BLaER1 treated with 17β-estradiol and CSF1 and Interleukin-3, amounts not matched to agents 10 nM and 100 nM (cell line): ENCODE measurements at regions not wholly inside any gene's neighbourhood (a gene's known extent, or its start where the extent isn't known, plus 50 kb on each side); places are given as distances from the start of the nearest gene placed in this dataset.

ENCODE experiments used
- H3K27ac ChIP-seq, 11 experiments: shearing (Covaris generic); formaldehyde crosslinking; 2 replicates each; pipeline ENCODE4 v1.8.1; 2022
- H3K27me3 ChIP-seq, 11 experiments: shearing (Covaris generic); formaldehyde crosslinking; 2 replicates each; pipeline ENCODE4 v1.8.1; 2022
- H3K36me3 ChIP-seq, 11 experiments: shearing (Covaris generic); formaldehyde crosslinking; 2 replicates each; pipeline ENCODE4 v1.8.1; 2022
- H3K4me1 ChIP-seq, 10 experiments: shearing (Covaris generic); formaldehyde crosslinking; 2 replicates each; pipeline ENCODE4 v1.8.1; 2022
- H3K4me2 ChIP-seq, 11 experiments: shearing (Covaris generic); formaldehyde crosslinking; 2 replicates each; pipeline ENCODE4 v1.8.1; 2022
- H3K4me3 ChIP-seq, 10 experiments: shearing (Covaris generic); formaldehyde crosslinking; 2 replicates each; pipeline ENCODE4 v1.8.1; 2022
- H3K9ac ChIP-seq, 11 experiments: shearing (Covaris generic); formaldehyde crosslinking; 2 replicates each; pipeline ENCODE4 v1.8.1; 2022
- H3K9me3 ChIP-seq, 11 experiments: shearing (Covaris generic); formaldehyde crosslinking; replicated peaks in 1 of 11; 2 replicates each; pipeline ENCODE4 v1.8.1; 2022
- H4K20me1 ChIP-seq, 11 experiments: shearing (Covaris generic); formaldehyde crosslinking; 2 replicates each; pipeline ENCODE4 v1.8.1; 2022
- Cebpa-rat ChIP-seq, 11 experiments: shearing (Covaris generic); IDR thresholded peaks; 2 replicates each; pipeline ENCODE4 v1.8.1; 2022

GRCh38 chr4:30916337-30917274 is 196.4 kb downstream of the PCDH7 start:
- Histone ChIP-seq H3K27me3 (no peaks in the 10 kb centered on the region), H3K27ac (no peak overlapping the region), H3K4me2 (no peak overlapping the region), H3K36me3 (no peaks in the 10 kb centered on the region), H4K20me1 (no peaks in the 10 kb centered on the region), H3K9me3 (no peaks in the 10 kb centered on the region), H3K4me1 (no peaks in the 10 kb centered on the region), H3K4me3 (no peak overlapping the region), H3K9ac (no peak overlapping the region)
- no peak for TF ChIP-seq Cebpa-rat (IDR thresholded peaks at IDR 0.05)

GRCh38 chr4:30917946-30918345 is 197.8 kb downstream of the PCDH7 start:
- no peaks in the 10 kb centered on the region for H3K27me3 ChIP-seq
- H3K4me1 ChIP-seq = no peaks in the 10 kb centered on the region
- H3K9me3 ChIP-seq = no peaks in the 10 kb centered on the region
- H3K4me2 ChIP-seq = no peak overlapping the region
- no peak overlapping the region for H3K27ac ChIP-seq
- no peak for TF ChIP-seq Cebpa-rat (IDR thresholded peaks at IDR 0.05)
- H4K20me1 ChIP-seq = no peaks in the 10 kb centered on the region
- no peaks in the 10 kb centered on the region for H3K36me3 ChIP-seq
- H3K9ac ChIP-seq = no peak overlapping the region
- no peak overlapping the region for H3K4me3 ChIP-seq

- H3K4me1 ChIP-seq = no peaks in the 10 kb centered on the region
- no peak overlapping the region for H3K4me3 ChIP-seq
- TF ChIP-seq Cebpa-rat (IDR thresholded peaks at IDR 0.05) = no peak
- H4K20me1 ChIP-seq = no peaks in the 10 kb centered on the region
- H3K4me2 ChIP-seq = no peak overlapping the region
- H3K9me3 ChIP-seq = no peaks in the 10 kb centered on the region
- H3K27ac ChIP-seq = no peak overlapping the region
- H3K36me3 ChIP-seq = no peaks in the 10 kb centered on the region
- H3K9ac ChIP-seq = no peak overlapping the region
- no peaks in the 10 kb centered on the region for H3K27me3 ChIP-seq
Observed at GRCh38 chr4:30919458-30919857, 199.3 kb downstream of the PCDH7 start.

GRCh38 chr4:30920043-30920442 is 199.9 kb downstream of the PCDH7 start:
- H3K27me3 ChIP-seq = no peaks in the 10 kb centered on the region
- H3K9ac ChIP-seq = no peak overlapping the region
- no peak for TF ChIP-seq Cebpa-rat (IDR thresholded peaks at IDR 0.05)
- no peak overlapping the region for H3K4me3 ChIP-seq
- no peak overlapping the region for H3K27ac ChIP-seq
- no peaks in the 10 kb centered on the region for H3K9me3 ChIP-seq
- no peaks in the 10 kb centered on the region for H3K4me1 ChIP-seq
- no peaks in the 10 kb centered on the region for H3K36me3 ChIP-seq
- H3K4me2 ChIP-seq = no peak overlapping the region
- no peaks in the 10 kb centered on the region for H4K20me1 ChIP-seq

GRCh38 chr4:30922625-30923024 is 202.5 kb downstream of the PCDH7 start:
- Histone ChIP-seq H3K4me1 (no peaks in the 10 kb centered on the region), H4K20me1 (no peaks in the 10 kb centered on the region), H3K4me2 (no peak overlapping the region), H3K4me3 (no peak overlapping the region), H3K27me3 (no peaks in the 10 kb centered on the region), H3K9ac (no peak overlapping the region), H3K9me3 (no peaks in the 10 kb centered on the region), H3K27ac (no peak overlapping the region), H3K36me3 (no peaks in the 10 kb centered on the region)
- no peak for TF ChIP-seq Cebpa-rat (IDR thresholded peaks at IDR 0.05)

GRCh38 chr4:30924495-30924894 is 204.3 kb downstream of the PCDH7 start:
- Histone ChIP-seq H3K27ac (no peak overlapping the region), H3K9ac (no peak overlapping the region), H3K4me2 (no peak overlapping the region), H3K4me1 (no peaks in the 10 kb centered on the region), H4K20me1 (no peaks in the 10 kb centered on the region), H3K4me3 (no peak overlapping the region), H3K9me3 (no peaks in the 10 kb centered on the region), H3K36me3 (no peaks in the 10 kb centered on the region), H3K27me3 (no peaks in the 10 kb centered on the region)
- no peak for TF ChIP-seq Cebpa-rat (IDR thresholded peaks at IDR 0.05)

- Histone ChIP-seq H3K36me3 (no peaks in the 10 kb centered on the region), H3K27me3 (no peaks in the 10 kb centered on the region), H3K4me1 (no peaks in the 10 kb centered on the region), H3K9me3 (no peaks in the 10 kb centered on the region), H3K4me2 (no peak overlapping the region), H3K4me3 (no peak overlapping the region), H3K9ac (no peak overlapping the region), H3K27ac (no peak overlapping the region), H4K20me1 (no peaks in the 10 kb centered on the region)
- no peak for TF ChIP-seq Cebpa-rat (IDR thresholded peaks at IDR 0.05)
Observed at GRCh38 chr4:30929649-30930048, 209.5 kb downstream of the PCDH7 start.

GRCh38 chr4:30930276-30930675 is 210.1 kb downstream of the PCDH7 start:
- Histone ChIP-seq H4K20me1 (no peaks in the 10 kb centered on the region), H3K9ac (no peak overlapping the region), H3K4me1 (no peaks in the 10 kb centered on the region), H3K27me3 (no peaks in the 10 kb centered on the region), H3K4me2 (no peak overlapping the region), H3K4me3 (no peak overlapping the region), H3K9me3 (no peaks in the 10 kb centered on the region), H3K27ac (no peak overlapping the region), H3K36me3 (no peaks in the 10 kb centered on the region)
- no peak for TF ChIP-seq Cebpa-rat (IDR thresholded peaks at IDR 0.05)

GRCh38 chr4:30932581-30932980 is 212.4 kb downstream of the PCDH7 start:
- no peaks in the 10 kb centered on the region for H3K36me3 ChIP-seq
- H3K9me3 ChIP-seq = no peaks in the 10 kb centered on the region
- no peaks in the 10 kb centered on the region for H3K27me3 ChIP-seq
- H3K27ac ChIP-seq = no peak overlapping the region
- no peak overlapping the region for H3K9ac ChIP-seq
- H3K4me2 ChIP-seq = no peak overlapping the region
- no peaks in the 10 kb centered on the region for H4K20me1 ChIP-seq
- no peaks in the 10 kb centered on the region for H3K4me1 ChIP-seq
- H3K4me3 ChIP-seq = no peak overlapping the region
- no peak for TF ChIP-seq Cebpa-rat (IDR thresholded peaks at IDR 0.05)

GRCh38 chr4:30939069-30939468 is 218.9 kb downstream of the PCDH7 start:
- H3K4me2 ChIP-seq = no peak overlapping the region
- H3K9me3 ChIP-seq = no peaks in the 10 kb centered on the region
- no peak overlapping the region for H3K9ac ChIP-seq
- H3K27me3 ChIP-seq = no peaks in the 10 kb centered on the region
- H4K20me1 ChIP-seq = no peaks in the 10 kb centered on the region
- H3K27ac ChIP-seq = no peak overlapping the region
- TF ChIP-seq Cebpa-rat (IDR thresholded peaks at IDR 0.05) = no peak
- no peaks in the 10 kb centered on the region for H3K4me1 ChIP-seq
- H3K4me3 ChIP-seq = no peak overlapping the region
- no peaks in the 10 kb centered on the region for H3K36me3 ChIP-seq
